ENCODE measurements at regions not wholly inside any gene's neighbourhood (a gene's known extent, or its start where the extent isn't known, plus 50 kb on each side); places are given as distances from the start of the nearest gene placed in this dataset.

DNA sequence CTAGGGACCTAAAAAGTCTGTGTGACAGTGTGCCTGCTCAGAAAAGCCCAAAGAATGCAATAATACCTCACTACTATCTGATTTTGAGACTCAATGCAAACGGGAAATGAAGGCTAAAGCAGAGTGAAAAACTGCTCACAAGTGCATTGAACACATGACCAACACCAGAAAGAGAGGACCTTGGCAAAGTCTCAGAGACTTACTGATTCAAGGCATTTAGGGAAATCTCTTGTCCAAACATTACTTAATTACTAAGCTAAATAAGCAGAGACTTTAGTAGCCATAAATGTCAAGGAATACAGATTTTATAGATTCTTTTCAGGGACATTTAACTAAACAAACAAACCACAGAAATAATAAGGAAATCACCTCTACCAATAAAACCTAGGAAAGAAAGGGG is 916.0 kb downstream of the FSTL5 start:
- TF ChIP-seq, protein P1, sequence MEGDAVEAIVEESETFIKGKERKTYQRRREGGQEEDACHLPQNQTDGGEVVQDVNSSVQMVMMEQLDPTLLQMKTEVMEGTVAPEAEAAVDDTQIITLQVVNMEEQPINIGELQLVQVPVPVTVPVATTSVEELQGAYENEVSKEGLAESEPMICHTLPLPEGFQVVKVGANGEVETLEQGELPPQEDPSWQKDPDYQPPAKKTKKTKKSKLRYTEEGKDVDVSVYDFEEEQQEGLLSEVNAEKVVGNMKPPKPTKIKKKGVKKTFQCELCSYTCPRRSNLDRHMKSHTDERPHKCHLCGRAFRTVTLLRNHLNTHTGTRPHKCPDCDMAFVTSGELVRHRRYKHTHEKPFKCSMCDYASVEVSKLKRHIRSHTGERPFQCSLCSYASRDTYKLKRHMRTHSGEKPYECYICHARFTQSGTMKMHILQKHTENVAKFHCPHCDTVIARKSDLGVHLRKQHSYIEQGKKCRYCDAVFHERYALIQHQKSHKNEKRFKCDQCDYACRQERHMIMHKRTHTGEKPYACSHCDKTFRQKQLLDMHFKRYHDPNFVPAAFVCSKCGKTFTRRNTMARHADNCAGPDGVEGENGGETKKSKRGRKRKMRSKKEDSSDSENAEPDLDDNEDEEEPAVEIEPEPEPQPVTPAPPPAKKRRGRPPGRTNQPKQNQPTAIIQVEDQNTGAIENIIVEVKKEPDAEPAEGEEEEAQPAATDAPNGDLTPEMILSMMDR (IDR thresholded peaks at IDR 0.05): no peak
- TF ChIP-seq EP300 (IDR thresholded peaks at IDR 0.05; ENCODE audit: low read depth) (no peak), POLR2A (IDR thresholded peaks at IDR 0.05) (no peak)
